HS-27A (cell line): ENCODE measurements at regions not wholly inside any gene's neighbourhood (a gene's known extent, or its start where the extent isn't known, plus 50 kb on each side); places are given as distances from the start of the nearest gene placed in this dataset.

Experiments used
- DNase-seq: peaks from one replicate; pipeline ENCODE4 v3.0.0-alpha.2; 2012; ENCODE audit warnings: low read depth, missing footprints

DNA sequence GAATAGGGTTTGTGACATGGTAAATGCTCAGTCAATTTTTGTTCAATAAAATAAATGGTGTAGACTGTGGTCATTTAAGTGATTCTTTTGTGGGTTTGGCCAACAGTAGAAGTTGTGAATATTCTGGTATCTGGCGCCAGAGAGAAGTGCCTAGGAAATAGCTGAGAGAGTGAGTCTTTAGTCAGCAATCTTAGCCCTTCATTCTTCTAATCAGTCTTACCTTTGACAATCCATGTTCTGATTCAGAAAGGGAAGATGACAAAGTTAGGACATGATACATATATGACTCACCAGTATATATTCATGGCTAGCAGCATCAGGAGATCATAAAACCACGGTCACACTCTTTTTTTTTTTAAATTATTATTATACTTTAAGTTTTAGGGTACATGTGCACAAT lies 141.8 kb upstream of the PCDH18 start:
- DNase-seq, result no peak

DNA sequence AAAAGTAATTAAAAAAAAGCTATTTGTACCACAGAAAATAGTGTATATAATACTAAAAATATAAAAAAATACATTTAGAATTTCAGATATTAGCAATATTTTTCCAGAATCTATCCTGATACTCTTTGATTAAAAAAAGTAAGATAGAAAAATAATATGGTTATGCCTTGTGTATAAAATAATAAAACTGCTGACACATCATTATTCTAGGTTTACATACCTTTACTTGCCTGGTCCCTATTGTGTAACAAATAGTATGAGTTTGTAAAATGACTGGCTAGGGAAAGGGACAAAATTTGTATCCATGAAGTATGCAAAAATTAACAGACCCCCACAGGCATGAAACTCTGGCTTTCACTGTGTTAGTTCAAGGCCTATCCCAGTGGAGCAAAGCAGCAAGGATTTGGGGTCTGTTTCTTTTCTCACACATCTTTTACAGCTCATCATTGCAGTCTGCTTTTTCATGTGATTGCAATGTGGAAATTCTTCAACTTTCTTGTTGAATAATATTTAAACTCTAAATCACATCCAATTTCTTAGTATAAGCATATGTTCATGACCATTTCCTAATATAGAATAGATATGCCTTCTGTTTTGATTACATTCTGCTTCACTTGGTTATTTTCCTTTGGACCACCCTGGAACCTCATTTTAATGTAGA lies 136.7 kb upstream of the PCDH18 start:
- DNase-seq, result no peak

DNA sequence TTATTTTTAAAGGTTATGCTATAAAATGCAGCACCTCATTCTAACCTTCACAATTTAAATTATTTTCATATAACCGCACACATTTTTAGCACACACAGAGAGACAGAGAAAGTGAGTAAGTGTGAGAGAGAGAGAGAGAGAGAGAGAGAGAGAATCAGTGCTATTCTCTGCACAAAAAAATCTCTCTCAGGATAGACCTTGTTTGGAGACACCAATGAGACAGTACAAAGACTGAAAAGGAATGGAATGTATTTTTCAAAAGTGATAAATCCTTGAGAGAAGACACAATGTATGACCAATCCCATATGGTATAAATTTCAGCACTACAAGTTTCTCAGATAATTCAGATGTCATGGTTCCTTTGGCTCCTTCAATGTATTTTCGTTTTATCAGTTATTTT lies 132.1 kb upstream of the PCDH18 start:
- no peak for DNase-seq

DNA sequence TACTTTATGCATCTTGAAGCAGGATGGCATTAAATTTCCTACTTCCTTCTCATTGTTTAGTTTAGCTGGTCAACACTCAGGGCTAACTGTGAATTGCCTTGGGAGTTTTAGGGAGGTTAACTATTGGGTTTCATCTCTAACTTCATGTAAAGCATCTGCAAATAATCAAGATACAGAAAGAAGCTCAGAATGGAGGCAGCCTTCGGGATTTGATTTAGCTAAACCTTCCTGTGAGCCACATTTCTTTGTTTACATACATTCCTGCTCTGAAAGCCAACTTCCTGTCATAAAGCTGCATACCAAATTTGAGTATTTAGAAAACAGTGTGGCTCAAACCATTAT lies 131.7 kb upstream of the PCDH18 start:
- no peak for DNase-seq

DNA sequence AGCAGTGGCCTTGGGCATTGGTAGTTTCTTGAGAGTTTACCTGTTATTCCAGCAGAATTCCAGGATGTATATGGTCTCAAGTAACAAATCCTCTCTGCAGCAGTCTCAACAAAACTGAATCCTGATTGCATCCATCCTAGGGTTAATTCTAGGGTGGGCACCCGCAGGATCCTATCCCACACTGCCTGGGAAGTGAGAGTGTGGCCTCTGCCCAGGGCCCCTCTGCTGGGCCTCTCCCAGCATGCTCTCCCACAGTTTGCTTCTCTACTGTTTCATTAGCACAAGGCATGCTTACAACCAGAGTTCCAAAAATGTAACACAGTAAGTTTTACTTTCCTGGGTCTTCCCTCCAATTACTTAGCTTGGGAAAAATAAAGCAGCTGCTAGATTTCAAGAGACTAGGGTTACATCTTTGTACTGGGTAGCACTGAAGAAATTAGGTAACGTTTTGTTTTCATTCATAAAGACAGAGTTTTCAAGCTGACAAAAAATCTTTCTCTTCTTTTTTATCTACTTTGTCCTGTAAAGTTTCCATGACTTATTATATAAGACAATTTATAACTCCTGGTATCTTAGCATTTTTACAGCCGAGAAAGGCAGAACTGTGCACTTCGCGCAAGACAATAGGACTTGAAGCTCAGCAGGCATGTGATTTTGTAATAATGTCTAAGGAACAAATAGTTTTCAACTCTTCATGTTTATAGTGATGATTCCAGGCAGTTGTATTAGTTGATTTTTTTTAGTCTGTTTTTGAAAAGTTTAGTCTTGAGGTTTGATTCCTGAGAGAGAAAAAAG lies 131.2 kb upstream of the PCDH18 start:
- DNase-seq, result no peak

- DNase-seq, result no peak
These were observed 129.4 kb upstream of the PCDH18 start for GRCh38 chr4:137661693-137662092.

DNA sequence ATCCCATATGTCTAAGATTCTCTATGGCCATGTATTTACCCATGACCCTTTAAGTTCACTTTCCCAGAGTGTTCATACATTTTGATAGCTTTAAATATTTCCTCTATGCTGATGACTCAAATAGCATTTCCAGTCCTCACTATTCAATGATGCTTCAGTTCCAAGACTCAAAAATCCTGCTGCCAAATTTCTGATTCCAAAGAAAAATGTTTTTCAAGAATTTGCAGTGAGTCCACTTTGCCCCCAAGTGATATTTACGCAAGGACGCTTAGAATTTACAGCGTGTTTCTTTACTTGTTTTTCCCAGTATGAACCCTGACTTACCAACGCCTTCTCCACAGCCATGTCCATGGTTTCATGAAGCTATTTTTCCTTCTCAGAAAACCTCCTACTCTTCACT lies 127.9 kb upstream of the PCDH18 start:
- no peak for DNase-seq

GRCh38 chr4:137659431-137659830 lies 127.1 kb upstream of the PCDH18 start:
- DNase-seq, result no peak

DNA sequence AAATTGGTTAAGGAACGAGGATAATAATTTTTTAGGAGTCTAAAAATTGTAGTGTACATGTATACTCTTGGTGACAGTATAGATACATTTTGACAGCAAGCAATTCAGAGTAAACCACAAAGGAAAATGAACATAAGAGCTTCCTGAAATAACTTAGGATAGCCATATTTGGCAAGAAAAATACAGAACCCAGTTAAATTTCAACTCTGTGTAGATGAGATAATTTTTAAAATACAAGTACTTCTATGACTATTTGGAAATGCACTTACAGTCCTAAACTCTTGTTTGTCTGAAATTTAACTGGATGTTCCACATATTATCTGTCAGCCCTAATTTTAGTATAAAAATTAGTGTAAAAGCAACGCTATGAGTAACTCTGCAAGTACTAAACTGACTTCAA lies 124.4 kb upstream of the PCDH18 start:
- no peak for DNase-seq

- no peak for DNase-seq
These were observed 123.0 kb upstream of the PCDH18 start for GRCh38 chr4:137655302-137655701.

DNA sequence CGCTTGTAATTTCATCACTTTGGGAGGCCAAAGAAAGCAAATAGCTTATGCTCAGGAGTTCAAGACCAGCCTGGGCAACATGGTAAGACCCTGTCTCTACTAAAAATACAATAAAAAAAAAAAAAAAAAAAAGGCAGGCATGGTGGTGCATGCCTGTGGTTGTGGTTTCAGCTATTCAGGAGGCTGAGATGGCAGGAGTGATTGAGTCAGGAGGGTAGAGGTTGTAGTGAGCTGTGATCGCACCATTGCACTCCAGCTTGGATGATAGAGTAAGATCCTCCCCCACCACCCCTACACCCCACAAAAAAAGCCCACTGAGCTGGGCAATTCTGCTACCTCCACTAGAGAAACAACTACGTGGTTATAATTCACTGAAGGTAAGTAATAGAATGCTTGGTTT lies 118.8 kb upstream of the PCDH18 start:
- DNase-seq, result peak; percentile 42

- DNase-seq, result no peak
These were observed 117.6 kb upstream of the PCDH18 start for GRCh38 chr4:137649711-137650450.

- DNase-seq, result no peak
These were observed 116.2 kb upstream of the PCDH18 start for GRCh38 chr4:137648531-137648930.

- no peak for DNase-seq
These were observed 115.1 kb upstream of the PCDH18 start for GRCh38 chr4:137647375-137647774.

GRCh38 chr4:137644201-137644600 lies 111.9 kb upstream of the PCDH18 start:
- no peak for DNase-seq

- DNase-seq, result no peak
These were observed 109.2 kb upstream of the PCDH18 start for GRCh38 chr4:137641544-137641943.

DNA sequence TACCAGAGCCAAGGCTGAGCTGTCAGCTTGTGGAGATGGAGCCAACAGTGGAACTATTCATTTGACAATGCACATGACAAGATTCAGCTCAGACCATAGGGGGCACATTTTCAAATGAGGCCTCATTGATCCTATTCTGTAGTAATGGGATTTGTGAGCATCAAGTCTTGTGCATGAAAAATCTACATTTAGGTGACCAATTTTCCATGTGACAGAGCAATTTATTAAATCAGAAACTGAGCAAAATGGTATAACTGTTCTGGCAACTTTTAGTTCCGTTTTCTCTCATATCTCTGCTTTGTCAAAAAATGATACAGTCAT lies 108.5 kb upstream of the PCDH18 start:
- DNase-seq, result no peak

DNA sequence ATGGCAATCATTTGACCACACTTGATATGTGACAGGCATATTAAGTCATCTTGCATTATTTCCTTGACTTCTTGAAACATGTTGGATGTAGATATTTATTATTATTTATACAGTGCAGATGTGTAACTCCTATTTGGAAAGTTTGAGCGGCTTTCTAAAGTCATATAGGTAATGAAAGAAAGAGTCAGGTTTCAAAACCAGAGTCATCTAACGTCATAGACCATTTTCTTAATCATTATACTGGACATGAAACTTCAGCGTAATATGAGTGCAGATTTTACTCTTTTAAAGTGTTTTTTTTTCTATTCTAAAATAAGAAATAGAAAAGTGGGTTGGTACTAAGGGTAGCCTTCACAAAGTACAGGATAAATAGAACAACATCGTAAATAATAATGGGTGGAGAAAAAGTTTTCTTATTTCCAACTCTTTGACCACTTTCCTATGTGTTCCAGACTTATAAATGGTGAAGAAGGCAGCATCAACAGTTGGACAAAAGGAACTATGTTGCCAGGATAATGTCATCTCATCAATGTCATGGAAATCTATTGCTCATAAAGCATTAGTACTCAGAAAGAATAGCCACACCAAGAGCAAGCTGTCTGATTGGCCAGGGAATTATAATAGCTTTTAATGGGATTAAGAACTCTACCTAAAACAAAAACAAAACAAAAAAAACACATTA lies 108.0 kb upstream of the PCDH18 start:
- DNase-seq, result no peak

DNA sequence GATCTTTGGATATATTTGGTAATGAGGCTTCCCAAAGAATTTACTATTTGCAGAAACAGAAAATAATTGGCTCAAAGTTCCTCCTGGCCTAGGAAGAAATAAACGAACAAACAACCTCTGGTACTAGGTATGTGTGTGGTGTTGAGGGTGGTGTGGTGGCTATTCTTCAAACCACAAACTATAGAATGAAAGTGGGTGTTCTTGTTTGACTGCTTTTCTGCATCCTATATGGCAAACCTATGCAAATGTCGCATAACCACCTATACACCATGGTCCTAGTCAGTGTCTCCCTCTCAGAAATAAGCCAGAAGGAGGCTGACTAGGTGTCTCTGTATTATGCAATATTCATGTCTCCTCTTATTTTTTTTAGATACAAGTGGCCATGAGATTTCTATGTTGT lies 106.6 kb upstream of the PCDH18 start:
- DNase-seq, result no peak

- DNase-seq, result no peak
These were observed 103.3 kb upstream of the PCDH18 start for GRCh38 chr4:137635601-137636000.

DNA sequence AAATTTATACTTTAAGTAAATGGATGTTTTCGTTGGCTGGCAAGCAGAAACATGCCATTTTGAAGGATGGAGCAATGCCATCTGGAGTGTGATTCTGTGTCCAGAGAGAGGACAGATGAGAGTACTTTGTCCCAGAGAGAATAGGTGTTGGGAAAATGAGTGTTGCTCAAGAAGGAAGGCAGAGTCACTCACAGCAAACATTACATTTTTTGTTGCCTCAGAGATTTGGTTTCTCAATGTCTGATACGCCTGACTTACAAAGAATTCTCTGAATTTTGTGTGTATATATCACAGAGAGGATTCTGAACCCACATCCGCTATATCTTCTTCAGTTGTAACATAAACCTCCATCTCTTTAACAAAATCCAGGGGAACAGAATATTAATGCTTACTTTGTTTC lies 102.8 kb upstream of the PCDH18 start:
- DNase-seq, result no peak

GRCh38 chr4:137632842-137633241 lies 100.5 kb upstream of the PCDH18 start:
- DNase-seq, result no peak

- DNase-seq, result no peak
These were observed 99.3 kb upstream of the PCDH18 start for GRCh38 chr4:137631605-137632004.
